Testis (tissue), 2 donors: ENCODE measurements at regions not wholly inside any gene's neighbourhood (a gene's known extent, or its start where the extent isn't known, plus 50 kb on each side); places are given as distances from the start of the nearest gene placed in this dataset.

Source experiments
- POLR2A ChIP-seq: fragments of 450-650 bp; IDR thresholded peaks from one replicate; pipeline ENCODE4 v1.6.1; 2017; ENCODE audit warnings: antibody characterized with exemption, mild to moderate bottlenecking, moderate library complexity
- TF ChIP-seq, protein P1 (sequence below), 3 experiments: fragments of 450-650 bp in 2 of 3; fragments of 200-600 bp in 1 of 3; sonication (generic) in 1 of 3; IDR thresholded peaks; one replicate each; pipeline ENCODE4 v1.5.1; 2016 to 2019; ENCODE audit warnings: antibody characterized with exemption in 3 of 3, mild to moderate bottlenecking in 2 of 3, moderate library complexity in 1 of 3

DNA sequence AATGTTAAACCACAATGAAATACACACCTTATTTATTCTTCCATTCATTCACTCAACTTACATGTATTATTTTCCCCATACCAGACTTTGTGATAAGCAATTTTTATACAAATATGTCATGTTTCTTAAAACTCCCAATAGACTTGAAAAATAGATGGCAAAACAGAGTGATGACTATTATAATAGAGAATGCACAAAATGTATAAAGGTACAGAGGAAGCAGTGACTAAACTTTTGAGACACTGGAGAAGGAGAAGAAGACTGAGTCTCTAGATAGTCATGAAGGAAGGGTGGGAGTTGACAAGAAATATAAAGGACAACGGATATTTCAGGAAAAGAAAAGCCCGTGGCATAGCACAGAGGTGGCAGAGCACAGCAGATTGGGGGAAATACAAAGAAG is 198.1 kb upstream of the SLC39A10 start:
- TF ChIP-seq, protein P1, sequence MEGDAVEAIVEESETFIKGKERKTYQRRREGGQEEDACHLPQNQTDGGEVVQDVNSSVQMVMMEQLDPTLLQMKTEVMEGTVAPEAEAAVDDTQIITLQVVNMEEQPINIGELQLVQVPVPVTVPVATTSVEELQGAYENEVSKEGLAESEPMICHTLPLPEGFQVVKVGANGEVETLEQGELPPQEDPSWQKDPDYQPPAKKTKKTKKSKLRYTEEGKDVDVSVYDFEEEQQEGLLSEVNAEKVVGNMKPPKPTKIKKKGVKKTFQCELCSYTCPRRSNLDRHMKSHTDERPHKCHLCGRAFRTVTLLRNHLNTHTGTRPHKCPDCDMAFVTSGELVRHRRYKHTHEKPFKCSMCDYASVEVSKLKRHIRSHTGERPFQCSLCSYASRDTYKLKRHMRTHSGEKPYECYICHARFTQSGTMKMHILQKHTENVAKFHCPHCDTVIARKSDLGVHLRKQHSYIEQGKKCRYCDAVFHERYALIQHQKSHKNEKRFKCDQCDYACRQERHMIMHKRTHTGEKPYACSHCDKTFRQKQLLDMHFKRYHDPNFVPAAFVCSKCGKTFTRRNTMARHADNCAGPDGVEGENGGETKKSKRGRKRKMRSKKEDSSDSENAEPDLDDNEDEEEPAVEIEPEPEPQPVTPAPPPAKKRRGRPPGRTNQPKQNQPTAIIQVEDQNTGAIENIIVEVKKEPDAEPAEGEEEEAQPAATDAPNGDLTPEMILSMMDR (IDR thresholded peaks at IDR 0.05): no peak
- no peak for TF ChIP-seq POLR2A
